ENCODE measurements at regions not wholly inside any gene's neighbourhood (a gene's known extent, or its start where the extent isn't known, plus 50 kb on each side); places are given as distances from the start of the nearest gene placed in this dataset.

- TF ChIP-seq CTCF (IDR thresholded peaks at IDR 0.05) = no peak
- TF ChIP-seq POLR2A (IDR thresholded peaks at IDR 0.05) = no peak
These were observed 148.1 kb downstream of the LMLN start for GRCh38 chr3:198107840-198108734.

All from body of pancreas (tissue), 4 donors.